Liver (tissue), 3 donors: ENCODE measurements at regions not wholly inside any gene's neighbourhood (a gene's known extent, or its start where the extent isn't known, plus 50 kb on each side); places are given as distances from the start of the nearest gene placed in this dataset.
"Not testable (repeated sequence)": the region's sequence is repeated elsewhere in the genome, so short reads cannot be mapped to it uniquely, and the experiment has no call there.

Source experiments
- FOXA2 ChIP-seq: IDR thresholded peaks from 2 replicates; pipeline ENCODE4 v1.6.1; 2016; ENCODE audit warnings: antibody characterized with exemption
- JUND ChIP-seq, 2 donors: IDR thresholded peaks; 2 replicates each; pipeline ENCODE4 v1.6.1; 2016; ENCODE audit warnings: antibody characterized with exemption in 2 of 2
- NR2F2 ChIP-seq: IDR thresholded peaks from 2 replicates; pipeline ENCODE4 v1.6.1; 2016; ENCODE audit warnings: antibody characterized with exemption
- TAF1 ChIP-seq: conservative IDR thresholded peaks from 2 replicates; pipeline ENCODE4 v1.6.1; 2016; ENCODE audit warnings: antibody characterized with exemption, mild to moderate bottlenecking
- YY1 ChIP-seq: IDR thresholded peaks from 2 replicates; pipeline ENCODE4 v1.6.1; 2016; ENCODE audit warnings: antibody characterized with exemption, mild to moderate bottlenecking
- ZBTB33 ChIP-seq: IDR thresholded peaks from 2 replicates; pipeline ENCODE4 v1.6.1; 2016; ENCODE audit warnings: antibody characterized with exemption
- TF ChIP-seq, protein P1 (sequence below): fragments of 150-350 bp; IDR thresholded peaks from 2 replicates; pipeline ENCODE4 v1.5.1; 2017; ENCODE audit warnings: improper control_type of control experiment, low read depth, low read length; ENCODE audit not compliant: missing input control
- TF ChIP-seq, protein P2 (sequence below): IDR thresholded peaks from 2 replicates; pipeline ENCODE4 v1.6.1; 2016; ENCODE audit warnings: antibody characterized with exemption, mild to moderate bottlenecking
- donor health status: healthy.
- donor health status: healthy.

DNA sequence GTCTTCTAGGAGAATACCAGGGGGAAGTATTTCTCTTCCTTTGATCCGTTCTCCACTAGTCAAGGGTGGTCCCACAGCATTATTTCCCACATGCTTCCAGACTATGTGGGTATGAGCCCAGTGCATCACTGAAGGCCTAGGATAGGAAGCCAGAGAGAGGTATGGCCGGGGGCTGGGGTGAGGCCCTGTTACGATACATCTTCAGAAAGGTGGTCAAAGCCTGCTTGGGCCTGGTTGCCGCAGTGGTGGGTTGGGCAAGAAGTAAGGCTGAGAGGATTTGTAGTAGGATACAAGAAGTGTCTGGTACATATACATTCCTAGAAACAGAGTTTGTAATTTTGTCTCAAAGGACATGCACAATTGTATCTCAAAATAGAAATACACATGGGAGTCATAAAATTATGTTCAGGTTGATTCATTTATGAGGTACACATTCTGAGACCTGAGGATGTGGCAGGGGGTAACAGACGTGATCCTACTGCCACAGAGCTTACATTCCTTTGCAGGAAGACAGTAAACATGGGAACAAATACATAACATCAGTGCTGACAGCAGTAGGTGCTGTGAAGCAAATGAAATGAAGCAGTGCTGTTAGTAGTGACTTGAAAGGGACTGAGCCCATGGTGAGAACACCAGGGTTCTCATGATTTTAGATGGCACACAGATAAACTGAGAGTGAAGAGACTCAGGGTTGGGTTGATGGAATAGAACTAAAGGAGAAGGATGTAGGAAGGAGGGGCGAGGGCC, 50.6 kb upstream of the FABP2 start:
- TF ChIP-seq, protein P1, sequence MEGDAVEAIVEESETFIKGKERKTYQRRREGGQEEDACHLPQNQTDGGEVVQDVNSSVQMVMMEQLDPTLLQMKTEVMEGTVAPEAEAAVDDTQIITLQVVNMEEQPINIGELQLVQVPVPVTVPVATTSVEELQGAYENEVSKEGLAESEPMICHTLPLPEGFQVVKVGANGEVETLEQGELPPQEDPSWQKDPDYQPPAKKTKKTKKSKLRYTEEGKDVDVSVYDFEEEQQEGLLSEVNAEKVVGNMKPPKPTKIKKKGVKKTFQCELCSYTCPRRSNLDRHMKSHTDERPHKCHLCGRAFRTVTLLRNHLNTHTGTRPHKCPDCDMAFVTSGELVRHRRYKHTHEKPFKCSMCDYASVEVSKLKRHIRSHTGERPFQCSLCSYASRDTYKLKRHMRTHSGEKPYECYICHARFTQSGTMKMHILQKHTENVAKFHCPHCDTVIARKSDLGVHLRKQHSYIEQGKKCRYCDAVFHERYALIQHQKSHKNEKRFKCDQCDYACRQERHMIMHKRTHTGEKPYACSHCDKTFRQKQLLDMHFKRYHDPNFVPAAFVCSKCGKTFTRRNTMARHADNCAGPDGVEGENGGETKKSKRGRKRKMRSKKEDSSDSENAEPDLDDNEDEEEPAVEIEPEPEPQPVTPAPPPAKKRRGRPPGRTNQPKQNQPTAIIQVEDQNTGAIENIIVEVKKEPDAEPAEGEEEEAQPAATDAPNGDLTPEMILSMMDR: not testable (repeated sequence)
- TF ChIP-seq, protein P2, sequence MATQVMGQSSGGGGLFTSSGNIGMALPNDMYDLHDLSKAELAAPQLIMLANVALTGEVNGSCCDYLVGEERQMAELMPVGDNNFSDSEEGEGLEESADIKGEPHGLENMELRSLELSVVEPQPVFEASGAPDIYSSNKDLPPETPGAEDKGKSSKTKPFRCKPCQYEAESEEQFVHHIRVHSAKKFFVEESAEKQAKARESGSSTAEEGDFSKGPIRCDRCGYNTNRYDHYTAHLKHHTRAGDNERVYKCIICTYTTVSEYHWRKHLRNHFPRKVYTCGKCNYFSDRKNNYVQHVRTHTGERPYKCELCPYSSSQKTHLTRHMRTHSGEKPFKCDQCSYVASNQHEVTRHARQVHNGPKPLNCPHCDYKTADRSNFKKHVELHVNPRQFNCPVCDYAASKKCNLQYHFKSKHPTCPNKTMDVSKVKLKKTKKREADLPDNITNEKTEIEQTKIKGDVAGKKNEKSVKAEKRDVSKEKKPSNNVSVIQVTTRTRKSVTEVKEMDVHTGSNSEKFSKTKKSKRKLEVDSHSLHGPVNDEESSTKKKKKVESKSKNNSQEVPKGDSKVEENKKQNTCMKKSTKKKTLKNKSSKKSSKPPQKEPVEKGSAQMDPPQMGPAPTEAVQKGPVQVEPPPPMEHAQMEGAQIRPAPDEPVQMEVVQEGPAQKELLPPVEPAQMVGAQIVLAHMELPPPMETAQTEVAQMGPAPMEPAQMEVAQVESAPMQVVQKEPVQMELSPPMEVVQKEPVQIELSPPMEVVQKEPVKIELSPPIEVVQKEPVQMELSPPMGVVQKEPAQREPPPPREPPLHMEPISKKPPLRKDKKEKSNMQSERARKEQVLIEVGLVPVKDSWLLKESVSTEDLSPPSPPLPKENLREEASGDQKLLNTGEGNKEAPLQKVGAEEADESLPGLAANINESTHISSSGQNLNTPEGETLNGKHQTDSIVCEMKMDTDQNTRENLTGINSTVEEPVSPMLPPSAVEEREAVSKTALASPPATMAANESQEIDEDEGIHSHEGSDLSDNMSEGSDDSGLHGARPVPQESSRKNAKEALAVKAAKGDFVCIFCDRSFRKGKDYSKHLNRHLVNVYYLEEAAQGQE: not testable (repeated sequence)
- TF ChIP-seq TAF1; ZBTB33; FOXA2; JUND (IDR thresholded peaks at IDR 0.05); NR2F2; YY1: not testable (repeated sequence)
